Hematopoietic multipotent progenitor cell (in vitro differentiated cells): ENCODE measurements at regions not wholly inside any gene's neighbourhood (a gene's known extent, or its start where the extent isn't known, plus 50 kb on each side); places are given as distances from the start of the nearest gene placed in this dataset.

Source experiments
- DNase-seq, 3 donors: peaks; one replicate each; pipeline ENCODE4 v3.0.0-alpha.2; 2011 to 2015; ENCODE audit warnings: low read depth in 2 of 3, low spot score in 2 of 3

GRCh38 chr17:71699907-71700306, 420.9 kb upstream of the SOX9 start:
- DNase-seq, result no peak

GRCh38 chr17:71703701-71704100, 417.1 kb upstream of the SOX9 start:
- no peak for DNase-seq

- no peak for DNase-seq
Observed at GRCh38 chr17:71709271-71709890, 411.4 kb upstream of the SOX9 start.

- DNase-seq, result no peak
Observed at GRCh38 chr17:71709946-71710345, 410.9 kb upstream of the SOX9 start.

- no peak for DNase-seq
Observed at GRCh38 chr17:71710816-71711215, 410.0 kb upstream of the SOX9 start.

GRCh38 chr17:71713846-71714245, 407.0 kb upstream of the SOX9 start:
- no peak for DNase-seq

GRCh38 chr17:71724339-71724738, 396.5 kb upstream of the SOX9 start:
- no peak for DNase-seq

GRCh38 chr17:71725811-71726210, 395.0 kb upstream of the SOX9 start:
- no peak for DNase-seq

- DNase-seq, result no peak
Observed at GRCh38 chr17:71726341-71726740, 394.5 kb upstream of the SOX9 start.

GRCh38 chr17:71727292-71727691, 393.5 kb upstream of the SOX9 start:
- DNase-seq, result no peak

GRCh38 chr17:71727723-71728122, 393.1 kb upstream of the SOX9 start:
- no peak for DNase-seq

- DNase-seq, result no peak
Observed at GRCh38 chr17:71730871-71731270, 389.9 kb upstream of the SOX9 start.

- DNase-seq, result no peak
Observed at GRCh38 chr17:71735893-71736292, 384.9 kb upstream of the SOX9 start.

GRCh38 chr17:71740866-71741265, 380.0 kb upstream of the SOX9 start:
- no peak for DNase-seq

- no peak for DNase-seq
Observed at GRCh38 chr17:71741836-71742235, 379.0 kb upstream of the SOX9 start.

GRCh38 chr17:71748872-71749271, 371.9 kb upstream of the SOX9 start:
- DNase-seq, result no peak

- DNase-seq, result no peak
Observed at GRCh38 chr17:71753070-71753469, 367.8 kb upstream of the SOX9 start.

GRCh38 chr17:71757156-71757555, 363.7 kb upstream of the SOX9 start:
- no peak for DNase-seq

- DNase-seq, result no peak
Observed at GRCh38 chr17:71757956-71758355, 362.9 kb upstream of the SOX9 start.

- DNase-seq, result no peak
Observed at GRCh38 chr17:71759422-71760060, 361.3 kb upstream of the SOX9 start.

GRCh38 chr17:71760062-71760720, 360.6 kb upstream of the SOX9 start:
- DNase-seq, result no peak

GRCh38 chr17:71762526-71762925, 358.3 kb upstream of the SOX9 start:
- DNase-seq, result no peak
